ENCODE measurements at regions not wholly inside any gene's neighbourhood (a gene's known extent, or its start where the extent isn't known, plus 50 kb on each side); places are given as distances from the start of the nearest gene placed in this dataset.

GRCh38 chr4:180808862-180809261 is 1434.3 kb upstream of the TENM3 start:
- DNase-seq (ENCODE audit: low read depth) = no peak

GRCh38 chr4:180809439-180809838 is 1433.8 kb upstream of the TENM3 start:
- no peak for DNase-seq (ENCODE audit: low read depth)

- DNase-seq (ENCODE audit: low read depth) = no peak
Measured at GRCh38 chr4:180810581-180810980, 1432.6 kb upstream of the TENM3 start.

DNA sequence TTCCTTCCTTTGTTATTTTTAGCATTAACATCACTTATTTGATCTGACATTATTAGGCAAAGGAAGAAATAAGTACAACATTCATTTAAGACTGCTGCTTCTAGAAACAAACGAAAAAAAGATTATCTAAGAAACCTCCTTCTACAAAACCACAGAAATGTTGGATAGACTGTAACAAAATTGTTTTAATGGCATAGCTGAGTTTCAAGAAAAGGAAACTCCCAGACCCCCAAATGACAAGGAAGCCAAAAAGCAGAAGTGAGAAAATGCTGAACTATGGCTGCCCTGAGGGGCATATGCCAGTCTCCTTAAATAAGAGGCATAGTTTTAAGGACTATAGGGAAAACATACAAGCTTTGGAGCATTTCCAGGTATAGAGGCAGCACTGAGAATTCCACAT is 1431.6 kb upstream of the TENM3 start:
- no peak for DNase-seq (ENCODE audit: low read depth)

DNA sequence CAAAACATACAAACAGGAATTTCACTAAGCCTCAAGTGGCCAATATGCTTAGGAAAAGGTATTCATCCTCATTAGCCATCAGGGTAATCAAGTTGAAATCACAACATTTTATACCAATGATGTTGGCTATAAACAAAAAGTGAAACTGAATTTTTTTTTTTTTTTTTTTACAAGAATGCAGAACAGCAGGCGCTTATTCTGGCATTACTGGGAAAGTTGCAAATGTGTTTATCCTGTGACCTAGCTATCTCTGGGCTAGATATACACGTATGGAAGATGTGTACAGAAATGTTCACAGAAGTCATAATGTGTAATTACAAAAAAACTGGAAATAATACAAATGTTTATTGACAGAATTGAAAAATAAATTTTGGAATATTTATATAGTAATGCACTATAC is 1430.4 kb upstream of the TENM3 start:
- DNase-seq (ENCODE audit: low read depth) = no peak

GRCh38 chr4:180814875-180815417 is 1428.3 kb upstream of the TENM3 start:
- no peak for DNase-seq (ENCODE audit: low read depth)

DNA sequence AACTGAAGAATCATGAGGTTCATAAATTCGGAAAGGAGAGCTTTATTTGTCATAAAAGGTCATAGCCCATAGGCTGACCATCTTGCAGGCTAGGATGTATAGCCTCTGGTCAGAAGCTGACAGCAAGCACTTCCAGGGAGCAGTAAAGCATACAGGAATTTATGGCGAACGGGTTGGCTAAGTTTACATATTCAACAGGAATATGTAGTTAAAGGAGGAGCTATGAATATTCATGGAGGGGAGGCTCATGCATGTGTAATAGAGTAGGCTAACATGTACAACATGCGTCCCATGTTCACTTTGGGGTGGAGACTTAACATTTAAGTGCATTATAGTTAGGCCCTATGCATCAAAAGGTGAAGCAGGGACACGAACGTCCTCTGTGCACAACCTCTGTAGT is 1425.7 kb upstream of the TENM3 start:
- no peak for DNase-seq (ENCODE audit: low read depth)

DNA sequence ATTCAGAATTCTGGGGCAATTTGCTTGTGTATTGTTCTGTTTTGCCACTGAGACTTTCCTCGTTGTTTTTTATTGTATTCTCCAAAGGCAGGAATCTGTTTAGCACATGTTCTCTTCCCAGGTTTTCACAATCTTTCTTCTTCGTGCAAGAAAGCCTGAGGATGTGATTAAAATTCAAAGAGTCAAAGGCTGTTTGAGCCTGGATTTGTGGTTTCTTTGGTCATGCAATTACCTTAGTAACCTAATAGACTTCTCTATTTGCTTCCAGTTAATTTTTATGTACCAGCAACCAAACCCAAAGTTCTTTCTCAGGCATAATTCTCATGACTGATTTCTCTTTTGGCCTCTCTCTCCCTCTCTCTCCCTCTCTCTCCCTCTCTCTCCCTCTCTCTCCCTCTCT is 1420.1 kb upstream of the TENM3 start:
- DNase-seq (ENCODE audit: low read depth) = no peak

- no peak for DNase-seq (ENCODE audit: low read depth)
Measured at GRCh38 chr4:180827232-180828009, 1415.8 kb upstream of the TENM3 start.

- DNase-seq (ENCODE audit: low read depth) = no peak
Measured at GRCh38 chr4:180828455-180829018, 1414.7 kb upstream of the TENM3 start.

DNA sequence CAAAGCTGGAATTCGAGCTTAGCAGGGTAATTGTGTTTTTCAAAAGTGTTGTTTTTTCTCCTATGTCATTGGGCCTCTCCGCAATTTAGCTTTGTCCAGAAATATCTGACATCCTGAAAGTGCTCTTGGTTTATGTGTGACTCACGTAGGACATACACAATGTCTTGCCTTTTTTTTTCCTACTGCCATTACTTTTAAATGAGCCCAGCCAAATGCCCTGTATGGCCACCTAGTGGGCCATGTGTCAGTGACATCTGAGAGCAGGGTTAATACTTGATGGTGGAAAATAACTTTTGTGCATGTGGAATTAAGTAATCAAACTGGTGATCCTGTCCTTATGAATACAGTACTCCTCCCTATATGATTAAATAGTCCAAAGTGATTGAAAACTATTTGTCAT is 1411.1 kb upstream of the TENM3 start:
- no peak for DNase-seq (ENCODE audit: low read depth)

DNA sequence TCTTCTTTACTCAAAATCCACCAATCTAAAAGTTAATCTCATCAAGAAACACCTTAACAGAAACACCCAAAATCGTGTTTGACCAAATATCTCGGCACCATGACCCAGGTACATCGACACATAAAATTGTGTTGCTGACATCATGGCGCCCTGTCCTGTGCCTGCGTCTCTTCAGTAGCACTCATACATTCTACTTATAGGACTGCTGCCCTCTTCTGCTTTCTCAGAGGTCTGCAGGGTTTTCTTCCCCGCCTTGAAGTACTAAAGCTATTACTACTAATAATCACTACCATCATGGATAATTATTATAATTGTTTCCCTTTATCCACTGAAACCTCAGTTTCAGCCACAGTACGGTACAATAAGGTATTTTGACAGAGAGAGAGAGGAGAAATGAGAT is 1403.1 kb upstream of the TENM3 start:
- DNase-seq (ENCODE audit: low read depth) = no peak

GRCh38 chr4:180850318-180850940 is 1392.8 kb upstream of the TENM3 start:
- no peak for DNase-seq (ENCODE audit: low read depth)

DNA sequence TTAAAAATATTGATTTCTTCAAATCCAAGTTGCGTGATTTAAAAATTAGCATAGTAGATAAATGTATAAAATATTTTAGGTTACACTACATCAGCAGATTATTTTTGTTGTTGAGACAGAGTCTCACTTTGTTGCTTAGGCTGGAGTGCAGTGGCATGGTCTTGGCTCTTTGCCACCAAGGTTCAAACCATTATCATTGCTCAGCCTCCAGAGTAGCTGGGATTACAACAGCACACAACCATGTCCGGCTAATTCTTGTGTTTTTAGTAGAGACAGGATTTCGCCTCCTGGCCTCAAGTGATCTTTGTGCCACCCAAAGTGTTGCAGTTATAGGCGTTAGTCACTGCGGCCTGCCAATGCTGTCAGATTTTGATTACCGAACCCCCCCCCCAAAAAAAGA is 1390.5 kb upstream of the TENM3 start:
- no peak for DNase-seq (ENCODE audit: low read depth)

DNA sequence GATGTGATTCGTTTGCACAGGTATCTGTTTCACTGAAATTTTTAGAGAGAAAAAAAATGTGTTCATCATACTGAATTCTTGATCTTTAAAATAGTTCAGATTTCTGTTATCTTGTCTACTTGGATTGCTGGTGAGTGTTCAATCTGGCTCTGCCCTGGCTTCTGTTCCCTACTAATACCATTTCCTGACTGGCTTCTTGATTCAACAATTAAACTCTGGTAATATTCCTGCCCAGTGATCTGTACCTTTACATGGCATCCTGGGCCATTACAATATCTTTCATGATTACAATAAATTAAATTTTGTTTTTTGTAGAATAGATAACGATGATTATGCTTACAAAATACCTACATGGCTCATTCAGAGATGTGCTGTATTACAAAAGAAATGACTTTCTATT is 1388.0 kb upstream of the TENM3 start:
- DNase-seq (ENCODE audit: low read depth) = no peak

DNA sequence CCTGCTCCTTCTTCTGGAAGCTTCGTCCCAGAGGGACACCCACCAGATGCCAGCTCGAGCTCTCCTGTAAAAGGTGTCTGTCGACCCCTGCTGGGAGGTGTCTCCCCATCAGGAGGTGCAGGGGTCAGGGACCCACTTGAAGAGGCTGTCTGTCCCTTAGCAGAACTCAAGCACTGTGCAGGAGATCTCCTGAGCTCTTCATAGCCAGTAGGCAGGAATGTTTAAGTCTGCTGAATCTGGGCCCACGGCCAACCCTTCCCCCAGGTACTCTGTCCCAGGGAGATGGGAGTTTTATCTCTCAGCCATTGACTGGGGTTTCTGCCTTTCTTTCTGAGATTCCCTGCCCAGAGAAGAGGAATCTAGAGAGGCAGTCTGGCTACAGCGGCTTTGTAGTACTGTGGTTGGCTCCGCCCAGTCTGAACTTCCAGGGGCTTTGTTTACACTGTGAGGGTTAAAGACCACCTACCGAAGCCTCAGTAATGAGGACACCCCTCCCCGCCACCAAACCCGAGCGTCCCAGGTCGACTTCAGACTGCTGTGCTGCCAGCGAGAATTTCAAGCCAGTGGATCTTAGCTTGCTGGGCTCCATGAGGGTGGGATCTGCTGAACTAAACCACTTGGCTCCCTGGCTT is 1383.0 kb upstream of the TENM3 start:
- no peak for DNase-seq (ENCODE audit: low read depth)

DNA sequence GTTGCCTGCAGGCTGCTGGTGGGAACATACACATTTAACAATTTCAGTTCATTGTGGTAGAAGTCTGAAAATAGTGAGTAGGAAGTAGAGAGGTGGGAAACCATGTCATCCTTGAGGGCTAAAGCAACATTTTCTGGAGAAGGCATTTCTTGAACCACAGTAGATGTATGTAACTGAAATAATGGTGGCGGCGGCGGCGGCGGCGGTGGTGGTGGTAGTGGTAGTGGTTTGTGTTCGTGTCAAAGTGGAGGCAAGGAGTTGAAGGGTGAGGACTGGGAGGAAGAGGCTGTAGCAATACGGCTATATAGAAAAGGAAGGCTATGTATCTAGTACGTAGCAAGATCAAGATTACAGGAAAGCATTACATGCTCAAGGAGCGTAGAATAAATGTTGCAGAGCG is 1381.6 kb upstream of the TENM3 start:
- DNase-seq (ENCODE audit: low read depth) = no peak

DNA sequence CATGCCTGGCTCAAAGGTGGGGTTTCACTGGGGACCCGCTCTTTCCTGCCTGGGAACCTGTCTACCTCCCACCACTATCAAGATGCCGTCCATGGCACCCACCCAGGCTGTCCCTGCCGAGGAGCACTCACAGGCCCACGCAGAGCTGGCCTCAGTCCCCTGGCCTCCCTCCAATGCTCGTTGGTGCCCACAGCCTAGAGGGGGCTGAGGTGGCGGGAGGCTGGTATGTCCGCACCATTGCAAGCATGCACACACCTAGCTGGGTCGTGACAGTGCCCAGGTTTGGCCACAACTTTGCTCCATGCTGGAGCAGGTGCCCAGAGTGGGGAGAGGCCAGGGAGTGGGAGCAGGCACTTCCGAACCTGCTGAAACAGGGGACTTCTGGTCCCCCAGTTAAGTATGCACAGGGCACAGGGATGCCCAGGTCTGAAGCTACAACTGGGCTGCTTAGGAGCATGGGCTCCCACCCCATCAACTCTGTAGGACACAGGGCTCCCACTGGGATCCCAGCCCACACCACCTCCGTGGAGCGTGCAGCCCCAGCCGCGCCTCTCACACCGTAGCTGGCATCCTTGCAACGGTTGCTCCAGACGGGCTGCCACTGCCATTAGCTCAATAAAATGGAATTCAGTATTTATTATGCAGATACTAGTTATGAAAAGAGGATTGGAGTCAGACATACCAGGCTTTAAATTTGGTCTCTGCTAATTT is 1376.1 kb upstream of the TENM3 start:
- DNase-seq (ENCODE audit: low read depth) = no peak

DNA sequence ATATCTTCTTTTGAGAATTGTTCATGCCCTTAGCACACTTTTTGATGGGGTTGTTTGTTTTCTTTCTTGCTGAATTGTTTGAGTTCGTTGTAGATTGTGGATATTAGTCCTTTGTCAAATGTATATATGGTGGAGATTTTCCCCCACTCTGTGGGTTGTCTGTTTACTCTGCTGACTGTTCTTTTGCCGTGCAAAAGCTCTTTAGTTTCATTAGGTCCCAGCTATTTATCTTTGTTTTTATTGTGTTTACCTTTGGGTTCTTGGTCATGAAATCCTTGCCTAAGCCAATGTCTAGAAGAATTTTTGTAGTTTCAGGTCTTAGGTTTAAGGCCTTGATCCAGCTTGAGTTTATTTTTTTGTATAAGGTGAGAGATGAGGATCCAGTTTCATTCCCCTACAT is 1372.6 kb upstream of the TENM3 start:
- DNase-seq (ENCODE audit: low read depth) = no peak

DNA sequence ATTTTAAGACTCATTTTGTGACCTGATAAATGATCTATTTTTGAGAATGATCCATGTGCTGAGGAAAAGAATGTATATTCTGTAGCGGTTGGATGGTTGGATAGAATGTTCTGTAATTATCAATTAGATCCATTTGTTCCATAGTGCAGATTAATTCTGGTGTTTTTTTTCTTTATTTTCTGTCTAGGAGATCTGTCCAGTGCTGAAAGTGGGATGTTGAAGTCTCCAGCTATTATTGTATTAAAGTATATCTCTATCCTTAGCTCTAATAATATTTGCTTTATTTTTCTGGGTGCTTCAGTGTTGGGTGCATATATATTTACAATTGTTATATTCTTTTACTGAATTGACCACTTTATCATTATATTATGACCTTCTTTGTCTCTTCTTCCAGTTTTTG is 1344.9 kb upstream of the TENM3 start:
- DNase-seq (ENCODE audit: low read depth) = no peak

GRCh38 chr4:180900781-180901180 is 1342.4 kb upstream of the TENM3 start:
- DNase-seq (ENCODE audit: low read depth) = no peak

DNA sequence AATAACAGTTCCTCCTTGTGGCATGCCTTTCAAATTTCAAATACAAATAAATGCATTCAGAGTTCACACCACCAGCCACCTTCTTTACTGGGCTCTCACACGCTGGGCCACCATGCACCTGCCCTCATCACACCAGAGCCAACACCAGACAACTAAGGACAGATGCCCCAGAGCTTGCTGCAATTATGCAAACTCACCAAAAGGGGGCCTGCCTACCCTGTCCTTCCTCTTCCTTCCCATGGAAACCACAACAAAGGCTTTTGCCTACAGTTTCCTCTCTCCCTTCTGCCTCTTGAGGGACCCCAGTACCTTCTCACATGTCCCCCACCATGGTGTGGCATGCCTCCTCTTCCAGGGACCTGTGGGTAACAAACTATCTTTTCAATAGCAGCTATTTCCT is 1333.9 kb upstream of the TENM3 start:
- DNase-seq (ENCODE audit: low read depth) = no peak

Measured in HS-27A (cell line).